ENCODE measurements at regions not wholly inside any gene's neighbourhood (a gene's known extent, or its start where the extent isn't known, plus 50 kb on each side); places are given as distances from the start of the nearest gene placed in this dataset.

DNA sequence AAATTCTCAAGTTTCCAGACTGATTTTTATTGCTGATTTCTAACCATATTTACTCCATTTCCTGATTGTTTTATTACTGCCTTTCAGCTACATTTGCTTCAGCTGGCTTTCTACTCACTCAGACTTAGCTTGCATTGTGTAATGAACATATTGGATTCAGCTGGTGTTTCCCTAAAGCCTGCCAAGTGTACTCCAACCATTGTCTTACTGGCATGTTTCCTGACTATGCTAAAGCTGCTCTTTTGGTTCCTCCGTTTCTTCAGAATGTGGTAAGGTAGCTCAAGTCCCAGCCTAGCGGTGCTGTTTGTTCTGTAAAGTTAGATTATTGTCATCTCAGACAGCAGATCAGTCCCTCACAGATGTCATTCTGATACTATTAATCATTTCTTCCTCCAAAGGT lies 53.1 kb upstream of the GLRA2 start:
- no peak for DNase-seq

DNA sequence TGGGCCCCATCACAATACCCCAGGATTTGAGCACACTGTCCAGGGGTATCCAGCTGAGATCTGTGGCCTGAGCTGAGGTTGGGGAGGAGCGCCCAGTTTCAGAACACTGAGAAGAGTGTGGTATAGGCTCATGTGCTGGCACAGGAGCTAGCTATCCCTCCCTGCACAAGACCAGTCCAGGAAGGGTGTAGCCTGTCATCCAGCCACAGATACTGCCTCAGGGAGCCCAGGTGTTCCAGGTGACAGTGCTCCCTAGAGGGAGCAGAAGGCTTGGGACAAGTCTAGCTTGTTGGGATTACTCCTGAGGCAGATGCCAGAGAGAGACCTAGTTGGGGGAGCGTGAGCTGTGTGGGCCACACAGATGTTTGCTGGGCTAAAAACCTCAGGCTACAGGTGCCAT lies 79.6 kb upstream of the GLRA2 start:
- DNase-seq, result no peak

DNA sequence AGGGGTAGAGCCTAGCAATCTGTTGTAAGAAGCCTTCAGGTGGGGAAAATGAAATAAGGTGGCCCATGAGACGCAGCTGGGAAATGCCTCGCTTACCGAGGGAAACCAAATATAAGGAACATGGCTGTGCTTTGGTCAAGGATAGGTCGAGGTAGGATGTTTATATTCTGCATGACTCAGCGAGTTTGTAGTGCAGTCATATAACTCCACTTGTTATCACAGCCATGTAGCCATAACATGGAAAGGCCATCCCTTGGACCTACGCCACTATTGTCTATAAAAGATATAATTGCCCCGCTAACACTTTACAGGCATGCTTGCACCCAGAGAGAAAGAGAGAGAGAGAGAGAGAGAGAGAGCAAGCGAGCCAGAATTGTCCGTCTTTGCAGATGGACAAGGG lies 80.9 kb upstream of the GLRA2 start:
- no peak for DNase-seq

DNA sequence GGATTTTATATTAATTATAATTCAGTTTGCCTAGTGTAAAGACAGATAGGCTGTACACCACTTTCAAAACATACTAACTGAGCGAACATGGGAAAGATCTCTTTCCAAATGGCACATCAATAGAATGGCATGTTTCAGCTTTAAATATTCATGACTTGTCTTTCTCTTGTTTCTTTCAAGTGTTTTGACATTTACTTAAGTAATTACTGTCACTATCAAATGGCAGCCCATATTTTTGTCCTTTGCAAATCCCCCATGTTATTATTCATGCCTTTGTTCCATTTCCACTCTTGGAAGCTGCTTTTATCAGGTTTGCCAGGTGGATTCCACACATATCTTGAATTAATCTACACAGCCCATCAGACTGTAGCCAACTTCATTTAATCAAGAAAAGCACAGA lies 89.2 kb upstream of the GLRA2 start:
- no peak for DNase-seq

DNA sequence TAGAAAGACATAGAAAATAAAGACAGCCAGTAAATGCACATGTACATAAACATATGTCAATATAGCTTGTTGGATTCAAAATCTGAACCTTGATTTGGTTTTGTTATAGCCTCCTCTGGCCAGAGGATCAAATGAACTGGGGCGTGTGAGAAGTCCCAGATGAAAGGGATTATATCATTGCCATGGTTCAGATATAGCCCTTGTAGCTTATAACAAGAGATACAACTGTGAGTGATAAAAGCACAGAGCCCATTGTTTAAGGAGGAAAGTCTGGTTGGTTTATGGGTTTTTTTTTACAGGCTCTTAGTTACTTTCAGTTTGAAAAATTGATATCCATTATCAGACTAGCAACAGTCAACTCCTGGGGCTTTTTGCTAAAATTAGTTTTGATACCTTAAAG lies 101.7 kb upstream of the GLRA2 start:
- DNase-seq, result no peak

DNA sequence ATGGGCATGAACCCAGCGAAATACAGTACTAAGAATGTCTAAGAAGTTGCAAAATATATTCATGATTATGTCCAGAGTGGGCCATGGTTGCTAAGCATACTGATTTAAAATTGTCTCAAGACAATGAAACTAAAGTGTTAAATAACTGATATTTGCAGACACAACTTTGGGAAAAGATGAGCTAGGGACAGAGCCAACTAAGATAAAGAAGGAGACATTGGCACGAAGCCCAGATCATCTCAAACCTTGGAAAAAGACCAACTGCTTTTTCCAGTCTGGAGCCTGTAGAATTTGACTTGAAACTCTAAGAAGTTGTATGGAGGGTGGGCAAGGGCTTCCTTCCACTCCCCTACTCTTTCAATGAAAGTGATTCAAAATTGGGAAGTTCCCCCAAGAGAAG lies 108.5 kb upstream of the GLRA2 start:
- DNase-seq, result no peak

DNA sequence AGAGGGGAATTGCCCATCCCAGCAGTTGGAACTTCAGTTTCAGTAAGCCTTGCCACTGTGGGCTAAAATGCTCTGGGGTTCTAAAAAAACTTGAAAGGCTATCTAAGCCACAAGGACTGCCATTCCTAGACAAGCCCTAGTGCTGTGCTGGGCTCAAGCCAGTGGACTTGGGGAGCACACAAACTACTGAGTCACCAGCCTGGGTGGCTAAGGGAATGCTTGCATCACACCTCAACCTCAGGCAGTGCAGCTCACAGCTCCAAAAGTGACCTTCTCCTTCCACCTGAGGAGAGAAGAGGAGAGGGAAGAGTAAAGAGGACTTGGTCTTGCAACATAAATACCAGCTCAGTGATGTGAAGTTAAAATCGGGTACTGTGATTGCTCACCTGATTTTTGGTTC lies 116.7 kb upstream of the GLRA2 start:
- DNase-seq, result no peak

DNA sequence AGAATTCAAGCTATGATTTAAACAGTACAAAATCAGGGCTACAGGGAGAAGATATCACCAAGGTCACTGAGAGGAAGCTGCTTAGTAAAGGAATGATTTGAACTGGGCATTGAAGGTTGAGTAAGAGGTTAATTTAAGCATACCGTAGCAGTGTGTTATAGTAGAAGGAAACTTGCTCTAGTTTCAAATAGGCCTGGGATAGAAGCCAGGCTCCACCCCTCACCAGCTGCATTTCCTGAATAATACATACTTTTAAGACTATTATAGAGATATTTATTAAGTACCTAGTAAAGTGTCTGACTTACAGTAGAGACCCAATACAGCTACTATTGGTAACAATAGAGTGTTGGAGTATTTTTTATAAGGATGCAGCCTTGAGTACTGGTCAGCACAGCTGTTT lies 118.0 kb upstream of the GLRA2 start:
- no peak for DNase-seq

DNA sequence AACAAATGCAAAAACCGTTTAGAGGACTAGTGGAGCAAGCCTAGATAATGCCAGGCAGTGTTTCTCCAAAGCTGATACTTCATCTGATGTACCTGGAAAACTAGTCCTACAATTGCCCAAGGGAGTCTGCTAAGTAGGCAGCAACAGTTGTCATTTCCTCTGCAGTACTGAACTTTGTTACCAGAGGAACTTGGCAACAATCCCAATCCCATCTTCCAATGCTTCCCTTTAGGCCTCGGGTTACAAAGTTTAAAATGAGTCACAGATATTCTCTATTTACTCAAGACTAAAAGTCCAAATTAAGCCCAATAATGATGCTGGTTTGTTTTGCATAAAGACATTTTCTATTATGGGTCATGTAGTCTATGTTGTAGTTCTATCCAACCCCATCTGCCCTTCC lies 120.0 kb upstream of the GLRA2 start:
- DNase-seq, result no peak

DNA sequence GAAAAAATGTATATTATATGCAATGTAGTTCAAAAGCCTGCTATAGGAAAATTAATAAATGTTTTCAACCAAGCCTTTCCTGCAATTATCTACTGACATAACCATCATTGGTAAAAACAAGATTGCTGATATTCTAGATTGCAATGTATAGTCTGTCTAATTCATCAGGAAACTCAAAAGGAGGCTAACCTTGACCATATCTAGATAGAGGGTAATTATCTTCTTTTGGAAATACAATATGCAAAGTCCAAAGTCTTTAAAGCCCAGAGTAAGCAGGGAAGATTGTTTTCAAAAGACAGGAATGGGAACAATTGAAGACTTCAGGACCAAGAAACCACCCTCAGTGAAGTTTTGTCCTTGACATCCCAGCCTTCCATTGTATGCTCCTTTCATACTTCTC lies 123.1 kb upstream of the GLRA2 start:
- no peak for DNase-seq

DNA sequence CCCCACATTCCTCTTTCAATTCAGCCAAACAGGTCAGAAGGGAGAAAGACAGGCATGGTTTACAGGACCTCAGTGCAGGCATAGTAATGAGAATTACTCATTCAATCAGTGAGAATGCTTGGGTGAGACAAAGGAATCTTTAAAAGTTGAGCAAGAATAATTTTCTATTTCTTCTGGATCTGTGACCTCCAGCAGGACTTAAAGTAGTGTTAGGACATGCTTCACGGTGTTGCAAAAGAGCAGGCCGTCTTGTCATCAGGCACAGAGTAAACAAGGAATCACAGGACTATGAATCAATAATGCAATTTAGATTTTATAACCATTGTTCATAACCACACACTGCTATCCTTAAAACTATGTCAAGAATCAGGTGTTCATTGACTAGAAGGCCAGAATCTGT lies 130.6 kb upstream of the GLRA2 start:
- DNase-seq, result peak; percentile 19

DNA sequence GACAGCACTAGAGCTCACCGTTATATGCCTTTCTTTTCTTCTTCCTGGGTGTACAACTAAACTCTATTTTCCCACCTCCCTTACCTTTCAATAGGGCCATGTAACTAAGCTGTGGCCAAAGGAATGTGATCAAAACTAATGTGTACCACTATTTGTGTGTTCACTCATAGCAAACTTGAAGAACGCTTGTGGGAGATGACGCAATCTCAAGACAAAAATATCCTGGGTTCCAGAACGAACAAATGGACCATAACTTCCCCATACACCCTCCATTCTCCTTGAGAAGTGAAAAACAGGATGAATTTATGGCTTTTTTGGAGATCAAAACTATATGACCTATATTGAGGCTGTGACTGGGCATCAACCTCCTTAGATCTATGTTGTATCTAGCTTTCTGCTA lies 139.7 kb upstream of the GLRA2 start:
- no peak for DNase-seq

DNA sequence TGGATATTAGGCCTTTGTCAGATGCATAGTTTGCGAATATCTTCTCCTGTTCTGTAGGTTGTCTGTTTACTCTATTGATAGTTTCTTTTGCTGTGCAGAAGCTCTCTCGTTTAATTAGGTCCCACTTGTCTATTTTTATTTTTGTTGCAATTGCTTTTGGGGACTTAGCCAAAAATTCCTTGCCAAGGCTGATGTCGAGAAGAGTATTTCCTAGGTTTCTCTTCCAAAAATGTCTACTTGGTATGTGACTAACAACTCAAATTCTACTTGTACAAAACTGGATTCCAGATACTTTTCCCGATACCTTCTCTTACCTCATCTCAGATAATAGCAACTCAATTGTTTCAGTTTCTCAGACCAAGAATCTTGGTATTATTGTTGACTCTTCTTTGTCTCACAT lies 142.4 kb upstream of the GLRA2 start:
- no peak for DNase-seq

DNA sequence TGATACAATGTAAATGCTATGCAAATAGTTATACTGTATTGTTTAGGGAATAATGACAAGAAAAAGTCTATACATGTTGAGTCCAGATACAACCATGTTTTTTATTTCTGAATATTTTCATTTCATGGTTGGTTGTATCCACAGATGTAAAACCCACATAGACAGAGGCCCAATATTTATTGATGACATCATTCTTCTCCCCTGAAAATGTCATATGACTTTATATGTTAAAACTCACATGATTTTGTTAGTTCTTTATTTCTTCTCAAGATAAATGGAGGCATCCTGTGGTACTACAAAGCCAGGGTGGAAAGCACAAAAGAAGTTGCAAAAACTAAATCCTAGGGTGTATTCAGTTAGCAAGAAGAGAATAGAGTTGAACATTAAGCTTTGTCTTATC lies 149.3 kb upstream of the GLRA2 start:
- no peak for DNase-seq

DNA sequence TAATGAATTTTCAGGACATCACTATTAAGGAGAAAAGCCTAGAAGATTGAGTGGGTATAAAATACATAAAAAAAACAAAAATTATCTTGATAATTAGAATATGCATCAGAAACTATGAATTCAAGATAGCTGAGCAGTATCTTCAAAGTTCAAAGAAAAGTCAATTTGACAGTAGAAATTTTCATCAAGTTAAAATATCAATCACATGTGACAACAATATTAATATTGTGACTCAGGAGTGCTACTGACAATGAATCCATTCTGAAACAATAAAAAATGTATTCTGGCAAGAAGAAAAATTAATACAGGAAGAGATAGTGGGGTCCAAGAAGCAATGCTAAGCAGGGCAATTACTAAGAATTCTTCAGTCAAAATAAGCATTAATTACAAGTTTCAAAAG lies 151.9 kb upstream of the GLRA2 start:
- no peak for DNase-seq

DNA sequence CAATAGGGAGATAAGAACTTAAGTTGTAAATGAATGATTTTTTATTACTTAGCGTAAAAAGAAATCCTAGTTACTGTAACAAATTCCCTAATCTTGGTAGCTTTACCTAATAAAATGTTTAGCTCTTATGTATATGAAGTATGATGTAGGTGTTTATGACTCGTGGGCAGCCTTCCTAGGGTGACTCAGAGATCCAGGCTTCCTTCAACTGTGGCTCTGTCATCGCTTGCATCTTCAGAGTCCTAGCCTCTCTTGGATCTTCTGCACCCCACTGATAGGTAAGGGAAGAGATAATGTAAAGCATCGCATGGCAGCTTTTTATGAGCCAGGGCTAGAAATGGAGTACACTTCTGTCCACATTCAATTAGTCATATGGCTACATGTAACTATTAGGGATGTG lies 165.6 kb upstream of the GLRA2 start:
- DNase-seq, result no peak

DNA sequence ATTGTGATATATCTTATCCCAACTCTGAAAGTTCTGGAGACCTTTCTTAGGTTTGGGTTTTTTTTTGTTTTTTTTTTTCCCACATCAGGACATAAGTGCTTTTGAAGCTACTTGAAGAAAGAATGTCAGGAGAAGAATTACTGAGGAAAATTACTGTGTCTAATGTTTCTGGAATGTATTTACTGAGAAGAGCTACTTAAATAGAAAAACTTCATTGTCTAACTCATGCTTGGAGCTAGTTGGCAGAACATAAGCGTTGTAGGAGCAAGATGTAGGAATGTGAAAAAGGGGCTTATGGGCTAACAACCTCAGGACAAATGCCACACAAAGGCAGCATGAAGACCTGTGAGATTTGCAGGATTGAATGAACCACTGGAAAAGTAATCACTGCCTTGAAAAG lies 166.6 kb upstream of the GLRA2 start:
- DNase-seq, result no peak

DNA sequence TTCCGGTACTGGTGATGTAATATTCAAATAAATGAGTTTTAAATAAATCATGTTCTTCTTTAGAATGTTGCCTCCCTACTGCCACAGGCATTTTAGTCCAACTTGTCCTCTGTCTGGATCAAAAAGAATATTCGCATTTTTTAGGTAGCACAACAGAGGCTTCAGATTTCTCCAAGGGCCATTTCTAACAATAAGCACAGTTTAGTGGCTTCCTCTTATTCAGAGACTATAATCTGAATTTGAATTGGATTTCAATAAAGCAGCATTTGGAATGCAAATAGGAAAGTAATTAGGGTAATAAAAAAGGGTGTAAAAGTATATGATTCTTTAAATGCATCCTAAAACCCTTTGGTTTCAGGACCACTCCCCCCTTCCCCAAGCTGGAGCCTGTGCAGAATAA lies 167.9 kb upstream of the GLRA2 start:
- no peak for DNase-seq

DNA sequence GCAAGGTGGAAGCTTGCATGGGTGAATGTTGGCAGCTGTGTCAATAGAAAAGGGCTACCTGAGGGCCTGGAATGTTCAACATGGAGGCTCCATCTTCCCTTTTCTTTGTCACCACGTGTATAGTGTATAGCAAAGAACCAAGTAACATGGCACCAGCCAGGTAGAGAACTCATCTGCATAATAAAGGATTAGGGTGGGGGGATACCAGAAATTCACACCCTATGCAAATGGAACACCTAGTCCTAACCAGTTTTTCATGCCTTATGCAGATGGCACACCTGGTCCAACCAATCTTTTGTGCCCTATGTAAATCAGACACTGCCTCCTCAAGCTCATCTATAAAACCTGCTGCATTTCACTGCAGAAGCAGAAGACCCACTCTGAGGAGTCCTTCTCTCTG lies 169.6 kb upstream of the GLRA2 start:
- peak; percentile 40 for DNase-seq

DNA sequence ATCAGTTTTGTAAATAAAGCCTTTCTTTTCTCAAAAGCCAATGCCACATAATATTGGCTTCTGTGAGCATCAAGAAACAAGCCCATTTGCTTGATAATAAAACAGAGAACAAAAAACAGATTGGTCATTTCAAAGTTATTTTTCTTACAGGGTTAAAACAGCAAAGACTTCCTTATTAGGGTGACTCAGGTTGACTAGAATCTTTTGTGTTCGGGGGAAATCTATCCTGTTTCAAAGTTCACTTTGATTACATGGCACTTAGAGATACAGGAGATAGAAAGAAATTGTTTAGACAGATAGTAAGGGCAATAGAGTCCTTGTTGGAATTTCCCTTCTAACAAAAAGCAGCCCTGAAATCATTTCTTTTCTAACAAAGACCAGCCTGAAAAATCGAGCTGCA lies 170.0 kb upstream of the GLRA2 start:
- DNase-seq, result no peak

DNA sequence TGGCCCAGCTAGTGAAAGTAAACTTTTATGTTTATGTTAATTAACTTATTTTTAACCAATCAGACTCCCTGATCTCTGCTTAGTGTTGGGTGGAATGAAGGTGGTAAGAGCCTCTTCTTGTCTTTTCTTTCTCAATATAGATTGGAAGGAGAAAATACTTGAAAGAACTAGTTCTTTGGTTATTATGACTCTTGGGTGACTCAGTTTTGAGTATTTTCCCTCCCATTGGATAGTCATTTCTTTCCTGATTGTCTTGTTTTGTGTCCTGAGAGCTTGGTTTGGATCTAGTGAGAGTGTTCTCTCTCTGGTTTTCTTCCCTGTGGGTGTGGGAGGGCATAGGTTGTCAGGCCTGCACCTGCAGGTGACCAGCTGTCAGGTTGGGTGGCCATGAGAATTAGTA lies 172.0 kb upstream of the GLRA2 start:
- DNase-seq, result no peak

DNA sequence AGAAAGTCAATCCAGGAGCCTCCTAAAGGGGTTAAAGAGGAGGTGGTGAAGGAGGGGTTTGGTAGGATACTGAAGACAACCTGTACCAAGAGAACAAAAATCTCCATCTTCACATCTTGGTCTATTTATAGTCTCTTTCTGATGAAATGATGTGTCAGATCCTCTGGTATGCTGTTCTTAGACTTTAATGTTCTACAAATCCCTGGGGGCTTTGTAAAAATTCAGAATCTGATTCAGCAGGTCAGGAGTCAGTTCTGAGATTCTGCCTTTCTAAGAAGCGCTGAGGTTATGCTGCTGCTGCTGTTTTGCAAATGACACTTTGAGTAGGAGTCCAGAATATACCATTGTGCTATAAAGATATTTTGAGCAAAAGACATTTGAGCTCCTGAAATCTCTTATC lies 172.9 kb upstream of the GLRA2 start:
- no peak for DNase-seq

DNA sequence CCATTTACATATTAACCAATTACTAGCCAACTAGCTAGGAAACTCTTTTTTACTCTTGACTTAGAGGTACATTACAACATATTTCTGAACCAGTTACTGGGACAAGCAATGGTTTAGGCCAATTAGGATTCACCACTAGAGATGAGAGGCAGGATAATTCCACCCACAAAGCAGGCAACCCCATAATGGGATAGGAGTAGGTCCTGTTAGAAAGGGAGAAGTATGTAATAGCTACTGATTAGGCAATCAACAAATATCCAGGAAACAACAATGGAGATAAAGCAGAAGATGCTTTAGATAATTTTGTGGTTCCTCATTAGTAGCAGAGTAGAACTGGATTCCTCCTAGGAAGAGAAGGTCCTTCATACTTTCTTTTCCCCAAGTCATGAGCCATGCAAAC lies 173.8 kb upstream of the GLRA2 start:
- no peak for DNase-seq

DNA sequence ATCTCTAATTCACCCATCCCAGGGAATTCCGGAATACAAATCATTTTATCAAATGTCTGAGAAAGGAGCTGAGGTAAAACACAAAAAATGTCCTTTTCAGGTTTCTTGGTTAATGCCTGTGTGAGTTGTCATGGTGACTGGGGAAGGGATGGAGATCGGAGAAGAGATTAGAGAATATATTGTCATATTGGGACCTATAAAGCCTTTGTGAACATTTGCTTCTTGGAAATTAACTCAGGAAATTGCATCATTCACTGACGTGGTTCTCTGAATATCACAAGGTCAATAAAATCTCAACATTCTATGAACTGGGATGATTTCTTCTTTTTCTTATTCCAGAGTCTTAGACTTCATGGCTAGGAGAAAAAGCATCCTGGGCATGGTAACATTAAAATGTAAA lies 174.8 kb upstream of the GLRA2 start:
- no peak for DNase-seq

DNA sequence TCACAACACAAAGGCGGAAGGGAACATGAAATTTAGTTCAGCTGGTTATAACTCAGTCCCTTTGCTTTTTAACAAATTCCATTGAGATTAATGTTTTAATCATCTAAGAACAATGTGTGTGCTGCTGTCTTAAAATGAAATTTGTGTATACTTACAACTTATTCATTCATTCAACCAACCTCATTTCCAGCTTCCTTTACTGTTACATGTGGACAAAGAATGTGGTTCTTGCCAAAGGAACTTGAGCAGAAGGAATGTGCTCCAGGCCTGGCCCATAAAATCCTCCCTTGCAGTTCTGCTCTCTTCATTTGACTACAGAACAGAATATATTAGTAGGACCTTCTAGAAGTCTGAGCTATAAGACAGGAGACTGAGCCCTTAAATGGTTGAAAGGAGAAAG lies 176.8 kb upstream of the GLRA2 start:
- peak; percentile 4 for DNase-seq

DNA sequence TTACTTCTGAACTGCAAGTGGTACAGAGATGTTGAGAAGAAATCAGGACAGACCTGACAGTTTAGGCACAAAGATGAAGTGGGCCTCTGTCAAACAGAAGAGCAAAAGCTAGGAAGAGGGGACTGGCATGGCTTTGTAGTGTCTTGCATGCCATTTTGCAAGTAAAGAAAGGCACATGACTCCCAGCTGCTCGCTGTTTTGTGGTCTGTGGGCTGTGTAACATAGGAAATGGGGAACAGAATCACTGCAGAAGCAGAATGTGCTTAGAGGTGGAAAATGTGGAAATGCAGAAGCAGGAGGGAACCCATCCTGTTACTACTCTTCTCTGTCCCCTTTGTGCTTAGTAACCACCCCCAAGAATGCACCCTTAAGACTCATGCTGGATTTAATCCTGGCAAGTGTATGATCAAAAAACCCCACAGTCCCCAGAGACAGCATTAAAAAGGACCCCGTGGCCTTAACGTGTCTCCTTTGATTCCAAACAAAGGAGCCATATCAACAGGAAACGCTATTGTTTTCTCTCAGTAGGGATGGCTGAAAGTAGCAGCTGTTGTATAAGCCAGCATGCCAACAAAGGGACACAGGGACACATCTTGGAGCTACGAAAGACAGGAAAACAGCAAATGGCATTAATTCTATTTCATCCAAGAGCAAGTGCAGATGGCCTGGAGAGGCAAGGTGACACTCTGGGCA lies 177.6 kb upstream of the GLRA2 start:
- DNase-seq, result peak; percentile 92

Data from NCI-H146 (cell line).